Duodenal mucosa (tissue), 2 donors: ENCODE measurements at regions not wholly inside any gene's neighbourhood (a gene's known extent, or its start where the extent isn't known, plus 50 kb on each side); places are given as distances from the start of the nearest gene placed in this dataset.

Experiments used
- H3K27ac ChIP-seq: one replicate; pipeline ENCODE4 v1.7.0; 2013; ENCODE audit warnings: low read depth, low read length
- H3K27me3 ChIP-seq, 2 donors: one replicate each; pipeline ENCODE4 v1.7.0; 2013; ENCODE audit warnings: low read length in 2 of 2, control low read depth in 1 of 2; ENCODE audit not compliant: insufficient read depth in 2 of 2, control insufficient read depth in 1 of 2
- H3K36me3 ChIP-seq, 2 donors: one replicate each; pipeline ENCODE4 v1.7.0; 2013; ENCODE audit warnings: low read length in 2 of 2, control low read depth in 1 of 2; ENCODE audit not compliant: insufficient read depth in 2 of 2, control insufficient read depth in 1 of 2
- H3K4me1 ChIP-seq, 2 donors: one replicate each; pipeline ENCODE4 v1.7.0; 2013; ENCODE audit warnings: low read length in 2 of 2, control low read depth in 1 of 2; ENCODE audit not compliant: insufficient read depth in 2 of 2, control insufficient read depth in 1 of 2
- H3K4me3 ChIP-seq, 2 donors: one replicate each; pipeline ENCODE4 v1.7.0; 2013; ENCODE audit warnings: low read length in 2 of 2, low read depth in 1 of 2
- H3K9ac ChIP-seq, 2 donors: one replicate each; pipeline ENCODE4 v1.7.0; 2013; ENCODE audit warnings: low read length in 2 of 2, low read depth in 1 of 2
- H3K9me3 ChIP-seq, 2 donors: one replicate each; pipeline ENCODE4 v1.7.0; 2013; ENCODE audit warnings: low read length in 2 of 2, control low read depth in 1 of 2; ENCODE audit not compliant: control insufficient read depth in 1 of 2

- H3K27me3 ChIP-seq = no peaks in the 10 kb centered on the region
- H3K9ac ChIP-seq = no peak overlapping the region
- no peak overlapping the region for H3K4me3 ChIP-seq
- no peaks in the 10 kb centered on the region for H3K4me1 ChIP-seq
- H3K27ac ChIP-seq = no peak overlapping the region
- H3K9me3 ChIP-seq = no peaks in the 10 kb centered on the region
- no peaks in the 10 kb centered on the region for H3K36me3 ChIP-seq
Measured at GRCh38 chr2:239609607-239610310, 208.9 kb upstream of the HDAC4 start.

GRCh38 chr2:239609162-239609561 is 208.3 kb upstream of the HDAC4 start:
- Histone ChIP-seq H3K27ac (no peak overlapping the region), H3K4me1 (no peaks in the 10 kb centered on the region), H3K27me3 (no peaks in the 10 kb centered on the region), H3K9me3 (no peaks in the 10 kb centered on the region), H3K9ac (no peak overlapping the region), H3K36me3 (no peaks in the 10 kb centered on the region), H3K4me3 (no peak overlapping the region)

- Histone ChIP-seq H3K27ac (no peak overlapping the region), H3K27me3 (peaks cover 0 to 4% of the 10 kb centered on the region in 2 donors), H3K36me3 (no peaks in the 10 kb centered on the region), H3K9ac (no peak overlapping the region), H3K4me3 (no peak overlapping the region), H3K4me1 (no peaks in the 10 kb centered on the region), H3K9me3 (no peaks in the 10 kb centered on the region)
Measured at GRCh38 chr2:239608723-239609122, 207.9 kb upstream of the HDAC4 start.

GRCh38 chr2:239608260-239608659 is 207.4 kb upstream of the HDAC4 start:
- Histone ChIP-seq H3K4me1 (no peaks in the 10 kb centered on the region), H3K4me3 (no peak overlapping the region), H3K27me3 (peaks cover 0 to 4% of the 10 kb centered on the region in 2 donors), H3K36me3 (no peaks in the 10 kb centered on the region), H3K27ac (no peak overlapping the region), H3K9ac (no peak overlapping the region), H3K9me3 (no peaks in the 10 kb centered on the region)

GRCh38 chr2:239607517-239608191 is 206.8 kb upstream of the HDAC4 start:
- H3K27me3 ChIP-seq = peaks cover 0 to 4% of the 10 kb centered on the region in 2 donors
- no peak overlapping the region for H3K4me3 ChIP-seq
- no peak overlapping the region for H3K27ac ChIP-seq
- no peaks in the 10 kb centered on the region for H3K9me3 ChIP-seq
- H3K9ac ChIP-seq = no peak overlapping the region
- H3K36me3 ChIP-seq = no peaks in the 10 kb centered on the region
- no peaks in the 10 kb centered on the region for H3K4me1 ChIP-seq

- no peaks in the 10 kb centered on the region for H3K9me3 ChIP-seq
- H3K4me1 ChIP-seq = no peaks in the 10 kb centered on the region
- H3K9ac ChIP-seq = no peak overlapping the region
- H3K27ac ChIP-seq = no peak overlapping the region
- no peak overlapping the region for H3K4me3 ChIP-seq
- H3K36me3 ChIP-seq = no peaks in the 10 kb centered on the region
- peaks cover 0 to 4% of the 10 kb centered on the region in 2 donors for H3K27me3 ChIP-seq
Measured at GRCh38 chr2:239606741-239607516, 206.1 kb upstream of the HDAC4 start.

GRCh38 chr2:239605976-239606375 is 205.2 kb upstream of the HDAC4 start:
- Histone ChIP-seq H3K9ac (no peak overlapping the region), H3K36me3 (no peaks in the 10 kb centered on the region), H3K4me3 (no peak overlapping the region), H3K27ac (no peak overlapping the region), H3K27me3 (peaks cover 0 to 4% of the 10 kb centered on the region in 2 donors), H3K4me1 (no peaks in the 10 kb centered on the region), H3K9me3 (no peaks in the 10 kb centered on the region)

GRCh38 chr2:239605409-239605808 is 204.6 kb upstream of the HDAC4 start:
- Histone ChIP-seq H3K4me3 (no peak overlapping the region), H3K4me1 (no peaks in the 10 kb centered on the region), H3K27ac (no peak overlapping the region), H3K9ac (no peak overlapping the region), H3K27me3 (peaks cover 0 to 4% of the 10 kb centered on the region in 2 donors), H3K9me3 (no peaks in the 10 kb centered on the region), H3K36me3 (no peaks in the 10 kb centered on the region)

GRCh38 chr2:239604861-239605260 is 204.0 kb upstream of the HDAC4 start:
- Histone ChIP-seq H3K9ac (no peak overlapping the region), H3K27me3 (peaks cover 0 to 4% of the 10 kb centered on the region in 2 donors), H3K9me3 (no peaks in the 10 kb centered on the region), H3K27ac (no peak overlapping the region), H3K4me1 (no peaks in the 10 kb centered on the region), H3K4me3 (no peak overlapping the region), H3K36me3 (no peaks in the 10 kb centered on the region)
